ENCODE measurements at regions not wholly inside any gene's neighbourhood (a gene's known extent, or its start where the extent isn't known, plus 50 kb on each side); places are given as distances from the start of the nearest gene placed in this dataset.

DNA sequence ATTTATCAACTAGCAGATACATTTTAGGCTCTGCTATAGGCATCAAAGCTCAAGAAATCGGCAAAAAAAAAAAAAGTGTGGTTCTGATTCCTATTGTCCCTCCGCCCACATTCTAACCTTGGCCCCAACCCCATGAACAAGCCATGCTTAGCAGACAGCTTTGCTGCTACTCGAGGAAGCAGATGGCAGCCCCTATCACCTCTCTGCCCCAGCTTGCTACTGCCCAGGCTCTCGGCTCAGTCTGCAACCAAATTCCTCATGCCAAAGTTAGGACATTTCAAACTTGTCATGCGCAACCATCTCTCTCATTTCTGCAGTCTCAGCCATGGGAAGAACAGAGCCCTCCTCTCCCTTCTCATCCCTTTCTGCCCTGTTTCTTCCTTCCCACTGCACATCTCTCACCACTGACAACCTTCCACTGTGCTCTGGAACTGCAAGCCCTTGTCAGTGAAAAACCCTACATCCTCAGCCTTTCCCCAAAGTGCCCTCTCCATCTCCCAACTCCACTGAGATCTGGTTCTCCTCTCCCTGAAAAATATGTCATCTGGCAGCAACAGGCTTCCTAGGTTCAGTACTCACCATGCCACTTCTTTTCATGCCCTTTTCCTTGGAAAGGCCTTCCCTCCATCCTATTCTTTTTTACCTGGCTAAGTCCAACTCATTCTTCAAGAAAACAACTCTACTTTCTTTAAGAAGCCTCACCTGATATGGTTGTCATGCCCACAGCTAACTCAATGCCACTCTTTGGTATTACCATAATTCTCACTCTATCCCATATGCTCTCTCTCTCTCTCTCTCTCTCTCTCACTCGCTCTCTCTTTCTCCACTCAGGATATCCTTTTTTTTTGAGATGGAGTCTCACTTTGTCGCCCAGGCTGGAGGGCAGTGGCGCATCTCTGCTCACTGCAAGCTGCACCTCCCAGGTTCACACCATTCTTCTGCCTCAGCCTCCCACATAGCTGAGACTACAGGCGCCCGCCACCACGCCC is 60.1 kb upstream of the FHIP2A start:
- Histone ChIP-seq H3K9me3 (ENCODE audit: control insufficient read depth, insufficient read depth, low read length) (no peaks in the 10 kb centered on the region), H3K27ac (ENCODE audit: low read depth, low read length) (no peak overlapping the region), H3K27me3 (ENCODE audit: control insufficient read depth, insufficient read depth, low read length) (no peaks in the 10 kb centered on the region), H3K4me3 (ENCODE audit: low read depth, low read length) (no peak overlapping the region)
- POLR2A ChIA-PET, result no interaction called here
- TF ChIP-seq, protein P1, sequence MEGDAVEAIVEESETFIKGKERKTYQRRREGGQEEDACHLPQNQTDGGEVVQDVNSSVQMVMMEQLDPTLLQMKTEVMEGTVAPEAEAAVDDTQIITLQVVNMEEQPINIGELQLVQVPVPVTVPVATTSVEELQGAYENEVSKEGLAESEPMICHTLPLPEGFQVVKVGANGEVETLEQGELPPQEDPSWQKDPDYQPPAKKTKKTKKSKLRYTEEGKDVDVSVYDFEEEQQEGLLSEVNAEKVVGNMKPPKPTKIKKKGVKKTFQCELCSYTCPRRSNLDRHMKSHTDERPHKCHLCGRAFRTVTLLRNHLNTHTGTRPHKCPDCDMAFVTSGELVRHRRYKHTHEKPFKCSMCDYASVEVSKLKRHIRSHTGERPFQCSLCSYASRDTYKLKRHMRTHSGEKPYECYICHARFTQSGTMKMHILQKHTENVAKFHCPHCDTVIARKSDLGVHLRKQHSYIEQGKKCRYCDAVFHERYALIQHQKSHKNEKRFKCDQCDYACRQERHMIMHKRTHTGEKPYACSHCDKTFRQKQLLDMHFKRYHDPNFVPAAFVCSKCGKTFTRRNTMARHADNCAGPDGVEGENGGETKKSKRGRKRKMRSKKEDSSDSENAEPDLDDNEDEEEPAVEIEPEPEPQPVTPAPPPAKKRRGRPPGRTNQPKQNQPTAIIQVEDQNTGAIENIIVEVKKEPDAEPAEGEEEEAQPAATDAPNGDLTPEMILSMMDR (IDR thresholded peaks at IDR 0.05; ENCODE audit: low read depth, low read length), result no peak
- DNase-seq (ENCODE audit: low read depth, low spot score), result no peak
- CTCF ChIA-PET, result interaction anchor here (0.7 to 1.7 kb wide), 3 partner anchors 9 to 457 kb away, joined by 3 to 6 read pairs (median 4); no protein-coding TSS in a partner anchor

DNA sequence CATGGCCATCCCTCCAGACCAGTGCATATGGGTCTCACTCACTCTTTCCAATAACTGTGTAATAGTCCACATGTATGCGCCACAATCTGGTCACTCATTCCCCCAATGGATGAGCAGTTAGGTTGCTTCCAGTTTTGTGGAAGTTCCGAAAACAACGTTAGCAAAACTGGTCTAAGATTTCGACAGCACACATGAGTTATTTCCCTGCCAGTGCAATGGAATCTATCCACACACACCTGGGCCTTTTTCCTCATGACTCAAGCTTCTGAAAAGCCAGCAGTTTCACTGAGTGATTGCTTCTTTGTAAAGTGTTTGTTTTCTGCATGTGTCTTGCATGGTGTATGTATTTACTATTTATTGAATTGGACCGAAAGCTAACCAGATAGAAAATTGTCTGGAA is 58.8 kb upstream of the FHIP2A start:
- H3K4me3 ChIP-seq (ENCODE audit: low read depth, low read length), result no peak overlapping the region
- ChIA-PET POLR2A (no interaction called here), CTCF (interaction anchor here (0.6 to 1.7 kb wide), 3 partner anchors 10 to 58 kb away, joined by 3 to 5 read pairs (median 4); no protein-coding TSS in a partner anchor)
- H3K27ac ChIP-seq (ENCODE audit: low read depth, low read length), result no peak overlapping the region
- no peaks in the 10 kb centered on the region for H3K27me3 ChIP-seq (ENCODE audit: control insufficient read depth, insufficient read depth, low read length)
- no peak for DNase-seq (ENCODE audit: low read depth, low spot score)
- no peaks in the 10 kb centered on the region for H3K9me3 ChIP-seq (ENCODE audit: control insufficient read depth, insufficient read depth, low read length)
- TF ChIP-seq, protein P1 (IDR thresholded peaks at IDR 0.05; ENCODE audit: low read depth, low read length), result no peak

DNA sequence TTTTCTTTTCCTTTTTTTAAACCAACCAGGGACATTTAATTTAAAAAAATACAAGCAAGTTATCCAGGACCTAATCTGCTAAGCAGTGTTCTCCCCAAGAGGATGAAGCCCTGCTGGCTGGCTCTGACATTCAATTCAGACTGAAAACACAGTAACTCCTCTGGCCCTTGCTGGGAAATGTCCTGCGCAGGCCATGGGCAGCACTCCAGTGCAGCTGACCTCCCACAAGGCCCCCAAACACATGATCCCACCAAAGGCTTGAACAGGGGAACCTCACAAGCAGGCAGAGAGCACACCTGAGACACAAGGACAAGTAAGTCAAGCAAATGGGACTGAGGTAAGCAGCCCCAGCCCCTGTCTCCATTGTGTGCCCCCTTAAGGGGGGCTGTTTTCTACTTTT is 56.9 kb upstream of the FHIP2A start:
- no peaks in the 10 kb centered on the region for H3K27me3 ChIP-seq (ENCODE audit: control insufficient read depth, insufficient read depth, low read length)
- CTCF ChIA-PET, result no interaction called here
- H3K9me3 ChIP-seq (ENCODE audit: control insufficient read depth, insufficient read depth, low read length), result no peaks in the 10 kb centered on the region
- TF ChIP-seq, protein P1 (IDR thresholded peaks at IDR 0.05; ENCODE audit: low read depth, low read length), result no peak
- POLR2A ChIA-PET, result no interaction called here
- DNase-seq (ENCODE audit: low read depth, low spot score), result no peak
- H3K27ac ChIP-seq (ENCODE audit: low read depth, low read length), result no peak overlapping the region
- H3K4me3 ChIP-seq (ENCODE audit: low read depth, low read length), result no peak overlapping the region

DNA sequence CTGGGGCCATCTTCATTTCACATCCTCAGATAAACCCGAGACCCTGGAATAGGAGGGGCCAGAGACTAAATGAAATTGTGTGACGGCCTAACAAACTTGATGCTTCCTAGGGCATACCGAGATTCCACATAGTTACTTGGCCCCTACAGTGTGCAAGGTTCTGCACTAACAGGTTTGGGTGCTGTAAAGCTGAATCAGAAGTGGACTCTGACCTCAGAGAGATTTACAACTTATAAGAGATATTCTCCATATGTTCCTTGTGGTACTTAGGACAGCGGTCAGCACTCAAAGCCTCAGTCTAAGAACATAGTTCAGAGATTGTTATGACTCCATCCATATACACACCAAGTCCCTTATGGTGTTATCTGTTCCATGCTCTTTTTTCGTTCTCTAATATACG is 55.1 kb upstream of the FHIP2A start:
- DNase-seq (ENCODE audit: low read depth, low spot score), result no peak

More for the DNA sequence above, 55.1 kb upstream of the FHIP2A start:
- CTCF ChIA-PET, result interaction anchor here (1.0 to 1.3 kb wide), 2 partner anchors 19 to 463 kb away, joined by 3 to 4 read pairs; no protein-coding TSS in a partner anchor
- Histone ChIP-seq H3K4me3 (ENCODE audit: low read depth, low read length) (no peak overlapping the region), H3K27ac (ENCODE audit: low read depth, low read length) (no peak overlapping the region), H3K27me3 (ENCODE audit: control insufficient read depth, insufficient read depth, low read length) (no peaks in the 10 kb centered on the region), H3K9me3 (ENCODE audit: control insufficient read depth, insufficient read depth, low read length) (no peaks in the 10 kb centered on the region)
- TF ChIP-seq, protein P1 (IDR thresholded peaks at IDR 0.05; ENCODE audit: low read depth, low read length), result no peak
- POLR2A ChIA-PET, result no interaction called here
